CD4-positive, alpha-beta T cell (primary cell): ENCODE measurements at regions not wholly inside any gene's neighbourhood (a gene's known extent, or its start where the extent isn't known, plus 50 kb on each side); places are given as distances from the start of the nearest gene placed in this dataset.

ENCODE experiments used
- ATAC-seq: fragments of 200-7000 bp; cut with Tn5 transposase; one replicate; pipeline ENCODE4 v1.10.0; 2022; ENCODE audit warnings: mild to moderate bottlenecking; ENCODE audit not compliant: poor library complexity
- CTCF ChIA-PET: fragments of 350-600 bp; sonication (Branson Sonifier 250); formaldehyde crosslinking; loops from one replicate; lab custom pipeline; 2021; ENCODE audit warnings: antibody characterized with exemption, inconsistent platforms; lab: Charles Lee
- POLR2A ChIA-PET: fragments of 350-600 bp; sonication (Branson Sonifier 250); formaldehyde crosslinking; loops from one replicate; lab custom pipeline; 2021; ENCODE audit warnings: antibody characterized with exemption, inconsistent platforms; lab: Charles Lee
- DNase-seq, 14 experiments: peaks; one replicate each; pipeline ENCODE4 v3.0.0-alpha.2; 2013 to 2020; ENCODE audit warnings: mixed read lengths in 2 of 14
- H3K27ac ChIP-seq, 2 donors: one replicate each; pipeline versions ENCODE4 v1.5.1 to v1.7.0; 2013; ENCODE audit warnings: low read length in 2 of 2, low read depth in 1 of 2, mild to moderate bottlenecking in 1 of 2
- H3K27me3 ChIP-seq, 2 experiments: 1 replicate in 1 of 2; 2 replicates in 1 of 2; pipeline versions ENCODE4 v1.6.1 to v1.7.0; 2013; ENCODE audit warnings: low read length in 2 of 2, control low read depth in 1 of 2, mild to moderate bottlenecking in 1 of 2, moderate library complexity in 1 of 2; ENCODE audit not compliant: insufficient read depth in 2 of 2, control insufficient read depth in 1 of 2
- H3K36me3 ChIP-seq: one replicate; pipeline ENCODE4 v1.6.1; 2013; ENCODE audit warnings: low read length, control low read depth; ENCODE audit not compliant: insufficient read depth
- H3K4me1 ChIP-seq: one replicate; pipeline ENCODE4 v1.6.1; 2013; ENCODE audit warnings: low read length, control low read depth; ENCODE audit not compliant: insufficient read depth
- H3K4me3 ChIP-seq: one replicate; pipeline ENCODE4 v1.5.1; 2013; ENCODE audit warnings: mild to moderate bottlenecking, low read length, moderate library complexity
- H3K9me3 ChIP-seq, 2 experiments: 1 replicate in 1 of 2; 2 replicates in 1 of 2; pipeline versions ENCODE4 v1.6.1 to v1.7.0; 2013; ENCODE audit warnings: low read length in 2 of 2, mild to moderate bottlenecking in 2 of 2, control low read depth in 1 of 2, moderate library complexity in 1 of 2; ENCODE audit not compliant: control insufficient read depth in 1 of 2, insufficient read depth in 1 of 2
- H3K27ac Mint-ChIP-seq: one replicate; pipeline ENCODE4 v1.8.0; 2020; ENCODE audit warnings: mixed read lengths
- H3K27me3 Mint-ChIP-seq: one replicate; pipeline ENCODE4 v1.8.0; 2021; ENCODE audit warnings: mixed read lengths
- H3K36me3 Mint-ChIP-seq: one replicate; pipeline ENCODE4 v1.8.0; 2021; ENCODE audit warnings: low read depth, mixed read lengths
- H3K4me1 Mint-ChIP-seq: one replicate; pipeline ENCODE4 v1.8.0; 2021; ENCODE audit warnings: low read depth, mixed read lengths
- H3K4me3 Mint-ChIP-seq: one replicate; pipeline ENCODE4 v1.8.0; 2020; ENCODE audit warnings: mild to moderate bottlenecking, mixed read lengths
- H3K9me3 Mint-ChIP-seq: one replicate; pipeline ENCODE4 v1.8.0; 2020; ENCODE audit warnings: mixed read lengths
- intact Hi-C, 2 experiments: fragments of 100-400 bp; cut with DNase I in 1 of 2; cut with micrococcal nuclease in 1 of 2; formaldehyde crosslinking; loops; one replicate each; pipeline versions ENCODE4 v1.15.1 to v1.9.0; 2023 to 2025; cut with DNase I, micrococcal nuclease
- TF ChIP-seq, protein P1 (sequence below): fragments of 200-600 bp; IDR thresholded peaks from one replicate; pipeline ENCODE4 v1.8.0; 2022; ENCODE audit warnings: antibody characterized with exemption, mild to moderate bottlenecking

DNA sequence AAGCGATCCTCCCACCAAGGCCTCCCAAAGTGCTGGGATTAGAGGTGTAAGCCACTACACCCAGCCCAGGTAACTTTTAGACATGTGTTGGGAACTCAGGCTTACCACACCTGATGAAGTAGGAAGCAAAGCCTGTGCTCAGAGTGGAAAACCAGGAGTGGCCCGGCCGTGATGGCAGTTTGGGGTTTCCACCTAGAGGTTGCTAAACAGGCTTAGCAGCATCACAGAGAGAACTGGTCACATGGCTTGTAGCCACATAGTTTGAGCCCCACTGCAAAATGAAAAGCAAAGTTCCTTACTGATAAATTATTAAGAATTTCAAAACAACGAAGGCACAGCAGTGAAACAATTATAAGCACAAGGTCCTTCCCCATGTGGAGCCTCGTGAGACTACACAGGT, 142.6 kb upstream of the CXADR start:
- Mint-ChIP-seq H3K9me3 (no peaks in the 10 kb centered on the region), H3K27me3 (peaks cover 33% of the 10 kb centered on the region), H3K4me3 (no peak overlapping the region), H3K36me3 (no peaks in the 10 kb centered on the region), H3K27ac (no peak overlapping the region), H3K4me1 (no peaks in the 10 kb centered on the region)
- no peak overlapping the region for H3K4me3 ChIP-seq
- TF ChIP-seq, protein P1, sequence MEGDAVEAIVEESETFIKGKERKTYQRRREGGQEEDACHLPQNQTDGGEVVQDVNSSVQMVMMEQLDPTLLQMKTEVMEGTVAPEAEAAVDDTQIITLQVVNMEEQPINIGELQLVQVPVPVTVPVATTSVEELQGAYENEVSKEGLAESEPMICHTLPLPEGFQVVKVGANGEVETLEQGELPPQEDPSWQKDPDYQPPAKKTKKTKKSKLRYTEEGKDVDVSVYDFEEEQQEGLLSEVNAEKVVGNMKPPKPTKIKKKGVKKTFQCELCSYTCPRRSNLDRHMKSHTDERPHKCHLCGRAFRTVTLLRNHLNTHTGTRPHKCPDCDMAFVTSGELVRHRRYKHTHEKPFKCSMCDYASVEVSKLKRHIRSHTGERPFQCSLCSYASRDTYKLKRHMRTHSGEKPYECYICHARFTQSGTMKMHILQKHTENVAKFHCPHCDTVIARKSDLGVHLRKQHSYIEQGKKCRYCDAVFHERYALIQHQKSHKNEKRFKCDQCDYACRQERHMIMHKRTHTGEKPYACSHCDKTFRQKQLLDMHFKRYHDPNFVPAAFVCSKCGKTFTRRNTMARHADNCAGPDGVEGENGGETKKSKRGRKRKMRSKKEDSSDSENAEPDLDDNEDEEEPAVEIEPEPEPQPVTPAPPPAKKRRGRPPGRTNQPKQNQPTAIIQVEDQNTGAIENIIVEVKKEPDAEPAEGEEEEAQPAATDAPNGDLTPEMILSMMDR = no peak
- intact Hi-C loops = no loop called here
- no peaks in the 10 kb centered on the region for H3K4me1 ChIP-seq
- H3K27me3 ChIP-seq = no peaks in the 10 kb centered on the region
- CTCF ChIA-PET = no interaction called here
- no peak for DNase-seq
- H3K27ac ChIP-seq = no peak overlapping the region
- H3K9me3 ChIP-seq = no peaks in the 10 kb centered on the region
- no peak for ATAC-seq
- H3K36me3 ChIP-seq = no peaks in the 10 kb centered on the region
- POLR2A ChIA-PET = no interaction called here

DNA sequence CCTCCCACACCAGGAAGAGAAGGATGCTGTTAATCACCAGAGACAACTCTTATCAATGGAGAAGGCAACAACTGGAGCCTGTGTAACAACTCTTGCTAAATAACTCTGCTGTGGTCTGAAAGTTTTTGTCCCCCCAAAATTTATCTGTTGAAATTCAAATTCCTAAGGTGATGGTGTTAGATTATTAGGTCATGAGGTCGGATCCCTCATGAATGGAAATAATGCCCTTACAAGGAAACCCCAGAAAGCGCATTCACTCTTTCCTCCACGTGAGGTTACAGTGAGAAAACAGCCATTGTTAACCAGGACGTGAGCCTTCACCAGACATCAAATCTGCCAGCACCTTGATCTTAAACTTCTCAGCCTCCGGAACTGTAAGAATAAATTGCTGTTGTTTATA, 141.9 kb upstream of the CXADR start:
- Mint-ChIP-seq H3K9me3 (no peaks in the 10 kb centered on the region), H3K27ac (no peak overlapping the region), H3K4me3 (no peak overlapping the region), H3K36me3 (no peaks in the 10 kb centered on the region), H3K27me3 (peaks cover 33% of the 10 kb centered on the region), H3K4me1 (no peaks in the 10 kb centered on the region)
- Histone ChIP-seq H3K9me3 (no peaks in the 10 kb centered on the region), H3K36me3 (no peaks in the 10 kb centered on the region), H3K27me3 (no peaks in the 10 kb centered on the region), H3K27ac (no peak overlapping the region), H3K4me3 (no peak overlapping the region), H3K4me1 (no peaks in the 10 kb centered on the region)
- ChIA-PET CTCF (no interaction called here), POLR2A (no interaction called here)
- TF ChIP-seq, protein P1 = no peak
- intact Hi-C loops = no loop called here
- ATAC-seq = no peak
- no peak for DNase-seq

DNA sequence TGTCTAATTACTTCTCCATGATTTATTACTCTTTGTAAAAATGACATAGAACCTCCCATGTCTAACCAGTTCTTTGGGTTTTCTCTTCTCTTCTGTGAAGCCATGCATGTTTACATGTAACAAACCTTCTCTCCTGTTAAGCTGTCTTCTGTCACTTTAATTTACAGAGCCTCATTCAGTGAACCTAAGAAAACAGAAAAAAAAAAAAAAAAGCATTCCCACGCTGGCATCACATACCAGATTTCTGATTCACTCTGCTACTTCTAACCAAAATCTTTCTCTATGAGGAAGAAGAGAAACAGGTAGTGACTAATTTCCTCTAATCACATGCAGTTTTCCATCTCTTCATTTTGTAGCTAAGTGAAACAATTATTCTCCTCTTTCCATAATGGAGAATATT, 141.4 kb upstream of the CXADR start:
- TF ChIP-seq, protein P1 = no peak
- ATAC-seq = no peak
- Mint-ChIP-seq H3K36me3 (no peaks in the 10 kb centered on the region), H3K27ac (no peak overlapping the region), H3K4me1 (no peaks in the 10 kb centered on the region), H3K4me3 (no peak overlapping the region), H3K27me3 (peaks cover 32% of the 10 kb centered on the region), H3K9me3 (no peaks in the 10 kb centered on the region)
- Histone ChIP-seq H3K4me1 (no peaks in the 10 kb centered on the region), H3K36me3 (no peaks in the 10 kb centered on the region), H3K27ac (no peak overlapping the region), H3K27me3 (no peaks in the 10 kb centered on the region), H3K4me3 (no peak overlapping the region), H3K9me3 (no peaks in the 10 kb centered on the region)
- no peak for DNase-seq
- intact Hi-C loops = no loop called here
- ChIA-PET CTCF (no interaction called here), POLR2A (no interaction called here)
